GM19238 (cell line): ENCODE measurements at regions not wholly inside any gene's neighbourhood (a gene's known extent, or its start where the extent isn't known, plus 50 kb on each side); places are given as distances from the start of the nearest gene placed in this dataset.

ENCODE experiments used
- DNase-seq: peaks from one replicate; pipeline ENCODE4 v3.0.0; 2011; ENCODE audit warnings: low spot score; ENCODE audit not compliant: insufficient read length

DNA sequence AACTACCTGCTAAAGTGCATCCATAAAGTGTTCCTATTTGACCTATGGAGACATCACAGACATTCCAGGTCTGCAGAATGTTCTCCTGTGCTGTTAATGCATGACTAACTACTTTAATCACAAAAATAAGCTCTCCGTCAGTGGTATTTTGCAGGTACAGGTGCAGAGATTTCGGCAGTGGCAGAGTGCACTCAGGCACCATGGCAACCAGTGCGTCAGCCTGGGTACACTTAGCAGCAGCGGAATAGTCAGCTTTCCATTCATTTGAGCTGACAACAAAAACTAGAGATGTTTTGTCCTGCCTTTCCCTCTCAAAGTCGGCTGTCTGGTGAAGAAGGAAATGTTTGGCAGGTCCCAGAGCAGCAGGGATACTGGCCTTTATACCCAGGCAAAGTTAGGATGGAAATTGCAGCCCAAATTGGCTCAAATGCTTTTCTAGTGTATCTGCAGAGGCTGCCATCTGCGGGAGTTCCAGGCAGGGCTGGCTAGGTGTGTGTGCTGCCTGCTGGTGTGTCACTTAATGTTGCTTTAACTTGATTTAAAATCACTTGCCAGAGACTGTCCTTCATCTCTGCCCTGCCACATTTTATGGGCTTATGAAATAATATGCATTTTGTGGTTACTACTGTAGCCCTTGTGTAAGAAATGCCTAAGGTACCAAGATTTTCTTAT, 195.8 kb downstream of the RAP2A start:
- no peak for DNase-seq

DNA sequence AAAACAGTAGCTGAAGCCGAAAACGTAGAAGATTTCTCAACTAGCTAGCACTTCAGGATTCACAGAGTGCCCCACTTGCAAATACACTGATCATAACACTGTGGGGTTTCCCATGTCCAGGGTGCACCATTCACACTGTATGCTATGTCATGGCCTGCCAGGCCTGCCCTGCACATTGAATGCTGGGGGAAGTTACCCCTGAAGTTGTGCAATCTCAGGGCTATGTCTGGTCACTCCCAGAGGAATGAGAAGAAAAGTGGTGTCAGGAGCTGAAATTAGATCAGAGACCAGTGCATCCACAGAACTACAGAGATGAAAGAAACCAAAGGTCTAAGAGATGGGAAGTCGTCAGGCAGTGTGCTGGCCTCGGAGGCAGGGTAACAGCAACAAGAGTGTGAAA, 196.8 kb downstream of the RAP2A start:
- no peak for DNase-seq

- peak; percentile 5 for DNase-seq
Observed at GRCh38 chr13:97631158-97631557, 197.2 kb downstream of the RAP2A start.

- DNase-seq = no peak
Observed at GRCh38 chr13:97639236-97639635, 205.3 kb downstream of the RAP2A start.

DNA sequence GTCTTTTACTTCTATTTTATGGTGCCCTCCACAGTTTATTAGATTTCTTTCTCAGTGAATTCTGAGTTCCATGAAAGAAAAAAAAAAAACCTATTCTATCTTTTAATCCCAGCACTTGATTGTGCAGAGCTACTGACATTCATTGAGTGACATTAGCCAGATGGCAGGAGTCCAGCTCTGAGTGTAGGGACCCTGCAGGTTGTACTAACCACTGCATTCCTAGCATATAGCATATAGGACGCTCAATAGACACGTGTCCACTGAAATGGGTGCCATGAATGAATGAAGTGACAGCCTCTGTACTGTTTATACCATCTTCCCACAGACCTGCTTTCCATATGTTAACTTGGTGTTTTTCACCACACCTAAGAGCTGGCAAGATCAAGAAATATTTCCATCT, 206.3 kb downstream of the RAP2A start:
- DNase-seq = no peak

DNA sequence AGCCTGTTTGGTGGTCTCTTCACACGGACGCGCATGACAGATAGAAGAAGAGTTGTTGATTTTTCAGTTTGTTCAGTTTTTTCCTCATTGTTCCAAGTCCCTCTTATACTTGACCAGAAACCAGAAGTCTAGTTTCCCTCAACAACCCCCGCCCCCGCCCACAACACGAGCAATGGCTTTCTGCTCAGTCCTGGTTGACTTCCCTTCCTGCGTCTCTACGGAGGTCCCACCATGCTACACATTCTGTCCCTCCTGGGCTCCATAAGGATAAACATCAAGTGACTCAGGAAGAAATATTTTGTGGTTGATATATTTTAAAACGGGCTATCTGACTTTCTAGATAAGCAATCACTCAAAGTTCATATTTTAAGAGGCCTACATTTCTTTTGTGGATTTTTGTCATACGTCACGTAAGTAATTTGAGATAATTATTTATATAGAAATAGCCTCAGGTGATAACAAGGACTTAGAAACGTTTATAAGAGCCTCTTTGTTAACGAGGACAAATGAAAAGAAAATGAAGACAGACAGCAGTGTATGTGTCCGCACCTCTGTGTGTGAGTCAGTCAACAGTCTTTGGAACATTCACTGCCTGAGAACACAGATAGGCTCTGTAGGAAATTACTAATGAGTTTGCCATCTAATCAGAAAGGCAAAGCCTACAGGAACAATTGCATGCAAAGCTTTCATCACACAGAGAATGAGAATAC, 214.4 kb downstream of the RAP2A start:
- DNase-seq = no peak

GRCh38 chr13:97648881-97649224, 214.9 kb downstream of the RAP2A start:
- DNase-seq = no peak

- DNase-seq = no peak
Observed at GRCh38 chr13:97653443-97654140, 219.6 kb downstream of the RAP2A start.

- no peak for DNase-seq
Observed at GRCh38 chr13:97654236-97654635, 220.3 kb downstream of the RAP2A start.

- no peak for DNase-seq
Observed at GRCh38 chr13:97658556-97658955, 224.6 kb downstream of the RAP2A start.

- peak; percentile 7 for DNase-seq
Observed at GRCh38 chr13:97659602-97660001, 225.6 kb downstream of the RAP2A start.

- no peak for DNase-seq
Observed at GRCh38 chr13:97660594-97661260, 226.8 kb downstream of the RAP2A start.

GRCh38 chr13:97686594-97686993, 252.6 kb downstream of the RAP2A start:
- DNase-seq = no peak

DNA sequence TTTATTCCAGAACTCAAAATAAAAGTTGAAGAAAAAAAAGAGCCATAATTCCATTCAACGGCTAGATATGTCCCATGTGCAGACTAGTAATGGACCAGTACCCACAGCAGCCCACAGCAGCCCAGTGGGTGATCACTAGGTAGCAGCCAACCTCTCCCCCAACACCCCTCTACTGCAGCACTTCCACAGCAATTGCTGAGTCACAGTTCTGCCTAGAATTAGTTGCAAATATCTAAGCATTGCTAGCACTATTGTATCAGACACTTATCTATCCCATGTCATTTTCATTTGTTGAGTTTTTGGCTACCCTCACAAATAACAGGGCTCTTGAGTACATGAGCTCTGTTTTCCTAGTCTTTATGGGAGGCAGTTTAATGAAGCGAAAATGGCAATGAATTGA, 258.7 kb downstream of the RAP2A start:
- DNase-seq = no peak

- DNase-seq = no peak
Observed at GRCh38 chr13:97695684-97696083, 257.8 kb upstream of the IPO5 start.

DNA sequence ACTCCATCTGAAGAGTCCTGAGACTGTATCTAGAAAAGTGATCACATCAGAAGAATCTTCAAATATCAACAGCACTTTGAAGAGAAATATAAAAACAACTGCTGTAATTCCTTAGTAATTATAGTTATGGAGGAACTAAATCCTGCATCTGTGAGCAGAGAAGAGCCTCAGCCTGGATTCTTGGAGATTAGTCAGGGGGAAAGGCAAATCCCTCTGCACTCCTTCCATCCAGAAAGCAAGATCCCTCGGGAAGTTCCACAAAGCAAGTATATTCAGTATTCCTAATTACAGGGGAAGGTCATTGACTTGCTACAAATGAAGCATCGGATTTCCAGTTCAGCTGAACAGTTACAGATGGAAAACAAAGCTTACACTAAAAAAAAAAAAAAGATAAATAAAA, 256.6 kb upstream of the IPO5 start:
- DNase-seq = no peak

DNA sequence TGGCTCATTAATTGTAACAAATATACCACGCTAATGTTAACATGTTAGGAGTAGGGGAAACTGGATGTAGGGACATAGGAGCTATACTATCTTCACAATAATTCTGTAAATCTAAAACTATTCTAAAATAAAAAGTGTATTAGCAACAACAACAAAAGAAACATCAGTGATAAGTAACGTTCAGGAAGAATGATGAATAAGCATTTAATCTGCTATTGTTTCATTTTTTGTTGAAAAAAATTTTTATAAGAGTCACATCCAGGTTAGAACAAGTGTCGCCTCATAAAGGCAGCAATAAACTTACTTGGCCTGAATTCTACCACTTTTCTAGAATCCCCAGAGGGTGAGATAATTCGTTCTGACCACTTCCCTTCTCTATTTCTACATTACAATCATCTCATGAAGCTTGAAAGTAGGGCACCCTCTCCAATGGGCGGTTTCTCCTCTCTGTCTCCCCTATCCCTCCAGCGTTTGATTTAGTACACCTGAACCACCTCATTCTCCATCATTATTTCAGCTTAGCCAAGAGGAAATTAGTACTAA, 253.1 kb upstream of the IPO5 start:
- DNase-seq = no peak

DNA sequence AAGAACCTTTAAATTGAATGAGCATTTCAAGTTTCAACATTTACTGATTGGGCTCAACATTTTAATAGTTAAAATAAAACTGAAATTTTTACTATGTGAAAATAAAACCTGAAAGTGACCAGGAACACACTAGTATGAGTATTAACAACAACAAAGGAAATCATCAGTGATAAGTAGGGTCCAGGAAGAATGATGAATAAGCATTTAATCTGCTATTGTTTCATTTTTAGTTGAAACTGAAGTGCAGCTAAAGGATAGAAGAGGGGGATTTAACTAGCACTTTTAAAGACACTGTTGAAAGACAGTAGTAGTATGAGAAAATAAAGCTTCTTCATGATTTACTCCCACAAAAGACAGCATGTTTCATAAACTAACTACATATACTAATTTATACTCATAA, 250.9 kb upstream of the IPO5 start:
- no peak for DNase-seq

GRCh38 chr13:97710797-97711196, 242.7 kb upstream of the IPO5 start:
- no peak for DNase-seq

- no peak for DNase-seq
Observed at GRCh38 chr13:97712770-97713169, 240.7 kb upstream of the IPO5 start.

- DNase-seq = no peak
Observed at GRCh38 chr13:97715763-97716162, 237.7 kb upstream of the IPO5 start.

- no peak for DNase-seq
Observed at GRCh38 chr13:97716746-97717145, 236.7 kb upstream of the IPO5 start.
